ENCODE measurements at regions not wholly inside any gene's neighbourhood (a gene's known extent, or its start where the extent isn't known, plus 50 kb on each side); places are given as distances from the start of the nearest gene placed in this dataset.
"Not testable (repeated sequence)": the region's sequence is repeated elsewhere in the genome, so short reads cannot be mapped to it uniquely, and the experiment has no call there.

GRCh38 chr17:20387549-20387948 lies 79.8 kb downstream of the LGALS9B start:
- ATAC-seq (ENCODE audit: low FRiP score); DNase-seq (ENCODE audit: low spot score): not testable (repeated sequence)

GRCh38 chr17:20381358-20382300 lies 85.7 kb downstream of the LGALS9B start:
- not testable (repeated sequence) for DNase-seq (ENCODE audit: low spot score)
- ATAC-seq (ENCODE audit: low FRiP score): peak; percentile 69

GRCh38 chr17:20380625-20381024 lies 86.7 kb downstream of the LGALS9B start:
- ATAC-seq (ENCODE audit: low FRiP score): not testable (repeated sequence)

GRCh38 chr17:20379251-20379650 lies 88.1 kb downstream of the LGALS9B start:
- DNase-seq (ENCODE audit: low spot score); ATAC-seq (ENCODE audit: low FRiP score): not testable (repeated sequence)

More at GRCh38 chr17:20380625-20381024, 86.7 kb downstream of the LGALS9B start:
- not testable (repeated sequence) for DNase-seq (ENCODE audit: low spot score)

GRCh38 chr17:20376642-20377041 lies 90.7 kb downstream of the LGALS9B start:
- peak; percentile 66 for ATAC-seq (ENCODE audit: low FRiP score)

GRCh38 chr17:20375745-20376144 lies 91.6 kb downstream of the LGALS9B start:
- ATAC-seq (ENCODE audit: low FRiP score); DNase-seq (ENCODE audit: low spot score): not testable (repeated sequence)

More at GRCh38 chr17:20376642-20377041, 90.7 kb downstream of the LGALS9B start:
- not testable (repeated sequence) for DNase-seq (ENCODE audit: low spot score)

Measured in omental fat pad (tissue), 1 donor.